ENCODE measurements at regions not wholly inside any gene's neighbourhood (a gene's known extent, or its start where the extent isn't known, plus 50 kb on each side); places are given as distances from the start of the nearest gene placed in this dataset.

GRCh38 chr11:35083431-35084238 is 55.3 kb upstream of the CD44 start:
- in situ Hi-C loops (cut with MboI; ENCODE audit: low sequenced_read_pairs, unreplicated experiment) = no loop called here
- TF ChIP-seq CTCF (IDR thresholded peaks at IDR 0.05; ENCODE audit: borderline replicate concordance, control extremely low read depth, extremely low read depth, insufficient read depth, missing control alignments) = no peak
- DNase-seq (ENCODE audit: low spot score) = peak; percentile 77

- no peak for DNase-seq (ENCODE audit: low spot score)
- TF ChIP-seq CTCF (IDR thresholded peaks at IDR 0.05; ENCODE audit: borderline replicate concordance, control extremely low read depth, extremely low read depth, insufficient read depth, missing control alignments) = no peak
- in situ Hi-C loops (cut with MboI; ENCODE audit: low sequenced_read_pairs, unreplicated experiment) = no loop called here
These were observed 54.0 kb upstream of the CD44 start for GRCh38 chr11:35084817-35085440.

GRCh38 chr11:35085531-35086165 is 53.3 kb upstream of the CD44 start:
- TF ChIP-seq CTCF (IDR thresholded peaks at IDR 0.05; ENCODE audit: borderline replicate concordance, control extremely low read depth, extremely low read depth, insufficient read depth, missing control alignments) = no peak
- no peak for DNase-seq (ENCODE audit: low spot score)
- in situ Hi-C loops (cut with MboI; ENCODE audit: low sequenced_read_pairs, unreplicated experiment) = no loop called here

- peak; percentile 42 for DNase-seq (ENCODE audit: low spot score)
- in situ Hi-C loops (cut with MboI; ENCODE audit: low sequenced_read_pairs, unreplicated experiment) = no loop called here
- no peak for TF ChIP-seq CTCF (IDR thresholded peaks at IDR 0.05; ENCODE audit: borderline replicate concordance, control extremely low read depth, extremely low read depth, insufficient read depth, missing control alignments)
These were observed 51.3 kb upstream of the CD44 start for GRCh38 chr11:35087648-35088047.

GRCh38 chr11:35088226-35088625 is 50.7 kb upstream of the CD44 start:
- no peak for TF ChIP-seq CTCF (IDR thresholded peaks at IDR 0.05; ENCODE audit: borderline replicate concordance, control extremely low read depth, extremely low read depth, insufficient read depth, missing control alignments)
- no peak for DNase-seq (ENCODE audit: low spot score)
- in situ Hi-C loops (cut with MboI; ENCODE audit: low sequenced_read_pairs, unreplicated experiment) = no loop called here

- no peak for TF ChIP-seq CTCF (IDR thresholded peaks at IDR 0.05; ENCODE audit: borderline replicate concordance, control extremely low read depth, extremely low read depth, insufficient read depth, missing control alignments)
- in situ Hi-C loops (cut with MboI; ENCODE audit: low sequenced_read_pairs, unreplicated experiment) = no loop called here
- no peak for DNase-seq (ENCODE audit: low spot score)
These were observed 50.3 kb upstream of the CD44 start for GRCh38 chr11:35088676-35089075.

All from GM13976 (cell line).